OCI-M1 (cell line): ENCODE measurements at regions not wholly inside any gene's neighbourhood (a gene's known extent, or its start where the extent isn't known, plus 50 kb on each side); places are given as distances from the start of the nearest gene placed in this dataset.
"Not testable (repeated sequence)": the region's sequence is repeated elsewhere in the genome, so short reads cannot be mapped to it uniquely, and the experiment has no call there.

Source experiments
- DNase-seq: peaks from one replicate; lab custom pipeline; 2025; lab: John Stamatoyannopoulos, UW

GRCh38 chr5:106331415-106331814 lies 1339.3 kb downstream of the EFNA5 start:
- peak; percentile 13 for DNase-seq

DNA sequence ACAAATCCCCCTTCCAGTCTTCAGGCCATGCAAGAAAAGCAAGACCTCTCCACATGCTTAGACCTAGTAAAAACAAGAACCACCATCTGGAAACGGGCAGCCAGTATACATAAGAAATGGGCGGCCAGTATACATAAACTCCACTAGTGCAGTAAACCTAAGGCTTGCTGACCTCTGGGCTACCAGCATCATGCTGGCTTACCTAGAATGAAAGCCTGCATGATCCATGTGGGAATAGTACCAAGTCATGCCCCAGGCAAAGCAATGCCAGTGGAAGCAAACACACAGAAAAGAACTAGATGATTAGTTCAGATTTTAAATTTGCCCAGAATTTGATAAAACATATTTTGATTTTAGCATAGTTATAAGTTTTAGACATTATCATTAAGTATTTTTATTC lies 1346.4 kb downstream of the EFNA5 start:
- no peak for DNase-seq

- peak; percentile 42 for DNase-seq
Measured at GRCh38 chr5:106321242-106321641, 1349.5 kb downstream of the EFNA5 start.

- no peak for DNase-seq
Measured at GRCh38 chr5:106314221-106314824, 1356.4 kb downstream of the EFNA5 start.

DNA sequence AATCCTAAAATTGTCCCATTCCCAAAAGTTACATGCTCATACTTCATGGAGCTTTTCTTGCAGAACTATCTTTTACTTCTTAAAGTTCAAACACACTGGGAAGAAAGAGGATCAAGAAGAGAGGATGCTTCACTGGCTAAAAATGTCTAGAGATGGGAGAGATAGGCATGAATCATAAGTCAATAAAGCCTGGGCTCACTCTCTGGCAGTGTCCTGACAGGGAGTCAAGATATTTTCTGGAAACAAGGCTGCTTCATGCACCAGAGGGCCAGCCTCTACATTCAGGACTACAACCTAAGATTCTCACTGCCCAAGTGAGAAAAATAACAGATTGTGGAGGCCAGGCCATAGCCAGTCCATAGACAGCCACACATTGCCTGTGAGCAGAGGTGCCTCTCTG lies 1358.4 kb downstream of the EFNA5 start:
- DNase-seq: no peak

DNA sequence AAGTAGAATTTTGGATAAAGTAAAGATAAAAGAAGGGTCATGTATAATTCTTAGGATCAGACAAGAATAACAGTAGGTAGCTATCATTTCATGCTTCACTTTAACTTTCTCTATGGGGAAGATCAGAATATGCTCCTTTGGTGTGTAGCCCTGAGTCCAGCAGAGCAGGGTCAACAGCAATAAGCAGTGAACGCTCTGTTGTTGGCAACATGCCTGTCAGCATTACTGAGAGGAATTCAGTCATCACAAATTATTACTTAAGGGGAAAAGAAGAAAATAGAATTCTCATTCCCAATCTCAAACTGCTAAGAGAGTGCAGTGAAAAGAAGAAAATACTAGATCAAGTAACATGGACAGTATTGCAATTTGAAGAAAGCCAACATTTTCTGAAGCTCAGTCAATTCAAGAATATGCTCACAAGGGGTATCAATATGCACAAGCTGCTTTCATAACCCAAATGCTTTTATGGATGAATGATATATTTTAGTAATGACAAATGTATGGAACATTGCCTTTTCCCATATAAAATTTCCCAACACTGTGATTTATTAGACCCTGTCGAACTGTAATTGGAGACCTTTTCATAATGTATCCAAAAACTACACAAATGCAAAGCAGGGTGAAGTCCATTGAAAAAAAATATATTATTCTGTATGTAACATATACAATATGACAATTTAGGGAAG lies 1359.4 kb downstream of the EFNA5 start:
- DNase-seq: no peak

GRCh38 chr5:106307265-106307664 lies 1363.5 kb downstream of the EFNA5 start:
- no peak for DNase-seq

- DNase-seq: no peak
Measured at GRCh38 chr5:106306313-106307028, 1364.3 kb downstream of the EFNA5 start.

DNA sequence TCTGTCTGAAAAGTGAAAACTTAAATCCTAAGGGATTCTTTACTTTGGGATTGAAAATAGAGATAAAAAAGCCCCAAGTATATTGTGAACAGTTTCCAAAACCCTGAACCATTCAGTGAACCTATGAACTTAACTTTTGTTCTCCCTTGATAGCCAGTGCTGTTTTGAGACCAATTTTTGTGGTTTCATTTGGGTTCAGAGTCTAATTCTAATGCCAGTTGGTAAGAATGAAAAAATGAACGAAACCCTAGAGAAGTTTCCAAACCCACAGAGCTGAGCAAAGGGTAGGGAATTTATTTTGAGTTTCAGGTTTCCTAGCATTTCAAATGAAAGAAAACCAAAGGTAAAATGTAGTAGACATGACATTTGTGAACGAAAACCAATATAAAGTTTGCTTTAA lies 1366.8 kb downstream of the EFNA5 start:
- no peak for DNase-seq

GRCh38 chr5:106292654-106293053 lies 1378.1 kb downstream of the EFNA5 start:
- no peak for DNase-seq

DNA sequence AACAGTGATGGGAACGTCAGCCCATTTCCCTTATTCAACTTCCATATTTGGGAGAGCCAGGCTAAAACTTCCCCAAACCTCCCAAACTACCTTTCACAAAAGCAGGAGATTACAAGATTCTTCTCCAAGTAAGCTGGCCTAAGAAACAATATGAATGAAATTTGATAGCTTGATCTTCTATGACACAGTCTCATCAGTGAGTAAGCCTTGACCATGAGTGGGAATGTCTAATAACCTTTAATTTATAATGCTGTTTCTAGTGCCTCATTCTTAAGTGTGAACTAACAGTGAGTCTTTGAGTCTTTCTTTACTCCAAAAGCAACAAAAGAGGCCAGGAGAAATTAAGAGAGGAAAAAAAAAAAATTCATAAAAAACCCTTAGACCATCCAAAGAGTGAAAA lies 1379.9 kb downstream of the EFNA5 start:
- no peak for DNase-seq

- no peak for DNase-seq
Measured at GRCh38 chr5:106288979-106289378, 1381.8 kb downstream of the EFNA5 start.

DNA sequence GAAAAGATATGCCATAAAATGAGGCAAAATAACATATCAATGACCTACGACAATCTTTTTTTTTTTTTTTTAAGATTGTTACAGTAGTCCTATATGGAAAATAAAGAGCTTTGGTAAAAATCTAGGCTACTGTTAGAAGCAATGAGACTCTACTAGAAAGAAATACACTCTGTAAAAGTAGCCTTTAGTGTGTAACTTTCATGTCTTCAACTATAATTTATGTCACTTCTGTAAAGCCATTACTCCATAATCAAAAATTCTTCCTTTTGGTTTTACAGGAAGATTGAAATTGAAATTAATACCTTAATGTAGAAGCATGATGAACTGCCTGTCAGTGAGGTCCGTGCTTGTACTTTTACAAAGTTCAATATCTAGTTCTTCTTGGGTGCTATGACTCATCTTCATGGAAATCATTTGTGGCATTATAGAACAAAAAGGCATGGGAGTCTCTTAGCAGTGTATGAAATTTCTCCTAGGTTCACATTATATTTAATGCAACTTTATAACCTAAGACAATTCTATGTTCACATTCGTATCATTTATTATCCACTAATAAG lies 1393.1 kb downstream of the EFNA5 start:
- no peak for DNase-seq

GRCh38 chr5:106269252-106269843 lies 1401.4 kb downstream of the EFNA5 start:
- DNase-seq: peak; percentile 35

GRCh38 chr5:106267256-106267655 lies 1403.5 kb downstream of the EFNA5 start:
- DNase-seq: no peak

- no peak for DNase-seq
Measured at GRCh38 chr5:106262395-106262794, 1408.3 kb downstream of the EFNA5 start.

DNA sequence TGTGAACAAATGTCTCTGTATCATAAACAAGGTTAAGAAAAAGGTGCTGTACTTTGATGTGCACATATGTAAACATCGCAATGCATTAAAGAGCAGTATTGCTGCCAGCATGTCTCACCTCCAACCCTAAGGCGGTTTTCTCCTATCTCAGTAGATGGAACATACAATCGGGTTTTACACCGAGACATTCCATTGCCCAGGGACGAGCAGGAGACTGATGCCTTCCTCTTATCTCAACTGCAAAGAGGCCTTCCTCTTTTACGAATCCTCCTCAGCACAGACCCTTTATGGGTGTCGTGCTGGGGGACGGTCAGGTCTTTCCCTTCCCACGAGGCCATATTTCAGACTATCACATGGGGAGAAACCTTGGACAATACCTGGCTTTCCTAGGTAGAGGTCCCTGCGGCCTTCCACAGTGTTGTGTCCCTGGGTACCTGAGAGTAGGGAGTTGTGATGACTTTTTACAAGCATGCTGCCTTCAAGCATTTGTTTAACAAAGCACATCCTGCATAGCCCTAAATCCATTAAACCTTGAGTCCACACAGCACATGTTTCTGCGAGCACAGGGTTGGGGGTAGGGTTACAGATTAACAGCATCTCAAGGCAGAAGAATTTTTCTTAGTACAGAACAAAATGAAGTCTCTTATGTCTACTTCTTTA lies 1411.2 kb downstream of the EFNA5 start:
- not testable (repeated sequence) for DNase-seq

DNA sequence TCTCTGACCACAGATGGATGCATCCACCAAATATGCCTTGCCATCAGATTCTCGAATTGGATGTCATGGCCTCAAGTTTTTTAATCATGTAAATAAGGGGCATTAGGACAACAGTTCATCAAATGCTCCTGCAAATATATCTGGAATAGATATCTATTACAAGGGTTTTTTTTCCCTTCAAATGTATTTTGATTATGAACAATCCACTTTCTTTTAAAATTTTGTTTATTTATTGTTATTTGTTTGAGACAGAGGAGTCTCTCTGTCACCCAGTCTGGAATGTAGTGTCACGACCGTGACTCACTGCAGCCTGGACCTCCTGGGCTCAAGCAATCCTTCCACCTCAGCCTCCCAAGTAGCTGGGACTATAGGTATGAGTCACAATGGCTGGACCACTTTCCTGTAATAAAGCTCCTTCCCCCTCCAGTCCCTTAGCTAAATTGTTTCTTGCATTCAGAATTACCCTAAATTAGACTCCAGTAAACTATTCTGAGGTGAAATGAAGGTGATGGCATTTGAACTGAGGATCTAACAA lies 1412.1 kb downstream of the EFNA5 start:
- DNase-seq: no peak

GRCh38 chr5:106254784-106255183 lies 1416.0 kb downstream of the EFNA5 start:
- no peak for DNase-seq

DNA sequence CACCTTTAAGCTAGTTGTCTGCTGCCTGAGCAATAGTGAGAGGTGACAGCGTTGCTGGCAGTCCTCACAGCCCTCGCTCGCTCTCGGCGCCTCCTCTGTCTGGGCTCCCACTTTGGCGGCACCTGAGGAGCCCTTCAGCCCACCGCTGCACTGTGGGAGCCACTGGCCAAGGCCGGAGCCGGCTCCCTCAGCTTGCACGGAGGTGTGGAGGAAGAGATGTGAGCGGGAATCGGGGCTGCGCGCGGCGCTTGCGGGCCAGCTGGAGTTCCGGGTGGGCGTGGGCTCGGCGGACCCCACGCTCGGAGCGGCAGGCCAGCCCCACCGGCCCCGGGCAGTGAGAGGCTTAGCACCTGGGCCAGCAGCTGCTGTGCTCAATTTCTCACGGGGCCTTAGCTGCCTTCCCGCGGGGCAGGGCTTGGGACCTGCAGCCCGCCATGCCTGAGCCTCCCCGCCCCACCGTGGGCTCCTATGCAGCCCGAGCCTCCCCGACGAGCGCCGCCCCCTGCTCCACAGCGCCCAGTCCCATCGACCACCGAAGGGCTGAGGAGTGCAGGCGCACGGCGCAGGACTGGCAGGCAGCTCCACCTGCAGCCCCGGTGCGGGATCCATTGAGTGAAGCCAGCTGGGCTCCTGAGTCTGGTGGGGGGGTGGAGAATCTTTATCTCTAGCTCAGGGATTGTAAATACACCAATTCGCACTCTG lies 1424.5 kb downstream of the EFNA5 start:
- not testable (repeated sequence) for DNase-seq

- DNase-seq: no peak
Measured at GRCh38 chr5:106241409-106241808, 1429.3 kb downstream of the EFNA5 start.
